ENCODE measurements at regions not wholly inside any gene's neighbourhood (a gene's known extent, or its start where the extent isn't known, plus 50 kb on each side); places are given as distances from the start of the nearest gene placed in this dataset.

GRCh38 chr12:25327321-25327720 lies 76.6 kb upstream of the KRAS start:
- H3K36me3 ChIP-seq: no peaks in the 10 kb centered on the region
- no peaks in the 10 kb centered on the region for H4K20me1 ChIP-seq
- H3K4me2 ChIP-seq: no peak overlapping the region
- H3K27me3 ChIP-seq: no peaks in the 10 kb centered on the region
- H3K9ac ChIP-seq: no peak overlapping the region
- no peak for TF ChIP-seq Cebpa-rat (IDR thresholded peaks at IDR 0.05)
- H3K4me1 ChIP-seq: peaks cover 21 to 34% (median 26%) of the 10 kb centered on the region in 10 experiments
- H3K4me3 ChIP-seq: no peak overlapping the region
- H3K27ac ChIP-seq: no peak overlapping the region
- H3K9me3 ChIP-seq (replicated peaks in 1 of 11): no peaks in the 10 kb centered on the region

GRCh38 chr12:25326326-25326725 lies 75.6 kb upstream of the KRAS start:
- no peaks in the 10 kb centered on the region for H4K20me1 ChIP-seq
- no peak overlapping the region for H3K9ac ChIP-seq
- no peaks in the 10 kb centered on the region for H3K27me3 ChIP-seq
- H3K36me3 ChIP-seq: no peaks in the 10 kb centered on the region
- no peak overlapping the region for H3K27ac ChIP-seq
- H3K4me1 ChIP-seq: peaks cover 24 to 39% (median 35%) of the 10 kb centered on the region in 10 experiments
- H3K9me3 ChIP-seq (replicated peaks in 1 of 11): no peaks in the 10 kb centered on the region
- H3K4me2 ChIP-seq: no peak overlapping the region
- no peak overlapping the region for H3K4me3 ChIP-seq
- TF ChIP-seq Cebpa-rat (IDR thresholded peaks at IDR 0.05): no peak

GRCh38 chr12:25324861-25325260 lies 74.1 kb upstream of the KRAS start:
- H3K36me3 ChIP-seq: no peaks in the 10 kb centered on the region
- H3K9ac ChIP-seq: peak overlapping the region in 2 of 11 experiments; percentile 28 to 40; a peak in 2 of 22 replicates
- peak overlapping the region in 2 of 10 experiments; percentile 8 to 19; a peak in 2 of 20 replicates for H3K4me3 ChIP-seq
- no peak for TF ChIP-seq Cebpa-rat (IDR thresholded peaks at IDR 0.05)
- peak overlapping the region in 5 of 11 experiments; percentile 10 to 59 (median 23); a peak in 4 of 22 replicates for H3K27ac ChIP-seq
- no peaks in the 10 kb centered on the region for H4K20me1 ChIP-seq
- no peaks in the 10 kb centered on the region for H3K9me3 ChIP-seq (replicated peaks in 1 of 11)
- peaks cover 39 to 53% (median 49%) of the 10 kb centered on the region in 10 experiments for H3K4me1 ChIP-seq
- H3K4me2 ChIP-seq: peak overlapping the region; percentile 50 to 88 (median 72); a peak in 21 of 22 replicates
- no peaks in the 10 kb centered on the region for H3K27me3 ChIP-seq

GRCh38 chr12:25323581-25323982 lies 72.9 kb upstream of the KRAS start:
- Histone ChIP-seq H3K4me1 (peaks cover 49 to 64% (median 59%) of the 10 kb centered on the region in 10 experiments), H3K9me3 (replicated peaks in 1 of 11) (no peaks in the 10 kb centered on the region), H3K4me3 (peak overlapping the region in 1 of 10 experiments; percentile 1; a peak in 1 of 20 replicates), H3K9ac (peak overlapping the region in 3 of 11 experiments; percentile 31 to 44 (median 36); a peak in 4 of 22 replicates), H4K20me1 (no peaks in the 10 kb centered on the region), H3K4me2 (peak overlapping the region; percentile 50 to 88 (median 72); a peak in 21 of 22 replicates), H3K27ac (peak overlapping the region in 9 of 11 experiments; percentile 19 to 63 (median 38); a peak in 14 of 22 replicates), H3K27me3 (no peaks in the 10 kb centered on the region), H3K36me3 (no peaks in the 10 kb centered on the region)
- no peak for TF ChIP-seq Cebpa-rat (IDR thresholded peaks at IDR 0.05)

GRCh38 chr12:25322918-25323531 lies 72.3 kb upstream of the KRAS start:
- Histone ChIP-seq H3K27ac (peak overlapping the region in 9 of 11 experiments; percentile 19 to 63 (median 54); a peak in 17 of 22 replicates), H3K27me3 (no peaks in the 10 kb centered on the region), H3K36me3 (no peaks in the 10 kb centered on the region), H3K9ac (peak overlapping the region in 3 of 11 experiments; percentile 15 to 36 (median 18); a peak in 2 of 22 replicates), H3K4me1 (peaks cover 47 to 63% (median 59%) of the 10 kb centered on the region in 10 experiments), H4K20me1 (no peaks in the 10 kb centered on the region), H3K4me3 (no peak overlapping the region), H3K9me3 (replicated peaks in 1 of 11) (no peaks in the 10 kb centered on the region), H3K4me2 (peak overlapping the region; percentile 50 to 88 (median 72))
- no peak for TF ChIP-seq Cebpa-rat (IDR thresholded peaks at IDR 0.05)

- H3K9me3 ChIP-seq (replicated peaks in 1 of 11): no peaks in the 10 kb centered on the region
- peaks cover 45 to 65% (median 59%) of the 10 kb centered on the region in 10 experiments for H3K4me1 ChIP-seq
- no peak for TF ChIP-seq Cebpa-rat (IDR thresholded peaks at IDR 0.05)
- no peaks in the 10 kb centered on the region for H4K20me1 ChIP-seq
- H3K27ac ChIP-seq: peak overlapping the region in 9 of 11 experiments; percentile 7 to 63 (median 54); a peak in 17 of 22 replicates
- no peak overlapping the region for H3K4me3 ChIP-seq
- H3K4me2 ChIP-seq: peak overlapping the region; percentile 50 to 88 (median 72)
- no peaks in the 10 kb centered on the region for H3K27me3 ChIP-seq
- no peaks in the 10 kb centered on the region for H3K36me3 ChIP-seq
- H3K9ac ChIP-seq: peak overlapping the region in 2 of 11 experiments; percentile 15 to 18; a peak in 1 of 22 replicates
Measured at GRCh38 chr12:25322351-25322750, 71.6 kb upstream of the KRAS start.

- no peak overlapping the region for H3K9ac ChIP-seq
- H3K4me1 ChIP-seq: peaks cover 45 to 66% (median 59%) of the 10 kb centered on the region in 10 experiments
- no peaks in the 10 kb centered on the region for H3K27me3 ChIP-seq
- no peak overlapping the region for H3K4me3 ChIP-seq
- H3K9me3 ChIP-seq (replicated peaks in 1 of 11): peaks cover 0 to under 1% (median 0%) of the 10 kb centered on the region in 11 experiments; a peak in 2 of 22 replicates
- H4K20me1 ChIP-seq: no peaks in the 10 kb centered on the region
- no peak for TF ChIP-seq Cebpa-rat (IDR thresholded peaks at IDR 0.05)
- 0 out of 22 replicates have a peak overlapping the region, but pooled peaks of 1 of the 11 experiments have one; percentile 12 for H3K27ac ChIP-seq
- peak overlapping the region in 7 of 11 experiments; percentile 50 to 88 (median 75); a peak in 12 of 22 replicates for H3K4me2 ChIP-seq
- H3K36me3 ChIP-seq: no peaks in the 10 kb centered on the region
Measured at GRCh38 chr12:25321772-25322171, 71.0 kb upstream of the KRAS start.

GRCh38 chr12:25320123-25321006 lies 69.6 kb upstream of the KRAS start:
- H4K20me1 ChIP-seq: no peaks in the 10 kb centered on the region
- H3K27me3 ChIP-seq: no peaks in the 10 kb centered on the region
- H3K27ac ChIP-seq: peak overlapping the region in 6 of 11 experiments; percentile 6 to 46 (median 22); a peak in 8 of 22 replicates
- TF ChIP-seq Cebpa-rat (IDR thresholded peaks at IDR 0.05): no peak
- H3K36me3 ChIP-seq: no peaks in the 10 kb centered on the region
- peak overlapping the region; percentile 48 to 88 (median 70) for H3K4me2 ChIP-seq
- H3K9me3 ChIP-seq (replicated peaks in 1 of 11): peaks cover 0 to 14% (median 11%) of the 10 kb centered on the region in 11 experiments; a peak in 14 of 22 replicates
- H3K9ac ChIP-seq: no peak overlapping the region
- H3K4me3 ChIP-seq: no peak overlapping the region
- H3K4me1 ChIP-seq: peaks cover 45 to 66% (median 59%) of the 10 kb centered on the region in 10 experiments
